Ishikawa (cell line): ENCODE measurements at regions not wholly inside any gene's neighbourhood (a gene's known extent, or its start where the extent isn't known, plus 50 kb on each side); places are given as distances from the start of the nearest gene placed in this dataset.

Source experiments
- CEBPB ChIP-seq: IDR thresholded peaks from 2 replicates; pipeline ENCODE4 v1.6.1; 2012
- CREB1 ChIP-seq: IDR thresholded peaks from 2 replicates; pipeline ENCODE4 v1.6.1; 2012; ENCODE audit warnings: low read depth
- EGR1 ChIP-seq: IDR thresholded peaks from 2 replicates; pipeline ENCODE4 v1.6.1; 2012
- EP300 ChIP-seq: IDR thresholded peaks from 2 replicates; pipeline ENCODE4 v1.6.1; 2012; ENCODE audit warnings: borderline replicate concordance
- FOXM1 ChIP-seq: IDR thresholded peaks from 2 replicates; pipeline ENCODE4 v1.6.1; 2012; ENCODE audit warnings: low read depth, borderline replicate concordance
- NFIC ChIP-seq: IDR thresholded peaks from 2 replicates; pipeline ENCODE4 v1.6.1; 2012
- RAD21 ChIP-seq: IDR thresholded peaks from 2 replicates; pipeline ENCODE4 v1.6.1; 2012; ENCODE audit warnings: low read depth
- TAF1 ChIP-seq: IDR thresholded peaks from 2 replicates; pipeline ENCODE4 v1.6.1; 2012; ENCODE audit warnings: low read depth, mild to moderate bottlenecking
- TCF12 ChIP-seq: IDR thresholded peaks from 2 replicates; pipeline ENCODE4 v1.6.1; 2012; ENCODE audit warnings: low read depth
- TEAD4 ChIP-seq: IDR thresholded peaks from 2 replicates; pipeline ENCODE4 v1.6.1; 2012
- YY1 ChIP-seq: IDR thresholded peaks from 2 replicates; pipeline ENCODE4 v1.6.1; 2012; ENCODE audit warnings: low read depth
- ZBTB7A ChIP-seq: IDR thresholded peaks from 2 replicates; pipeline ENCODE4 v1.6.1; 2012; ENCODE audit warnings: low read depth
- TF ChIP-seq, protein P1 (sequence below): IDR thresholded peaks from 2 replicates; pipeline ENCODE4 v1.6.1; 2012; ENCODE audit warnings: low read depth, mild to moderate bottlenecking
- TF ChIP-seq, protein P2 (sequence below): IDR thresholded peaks from 2 replicates; pipeline ENCODE4 v1.6.1; 2012
- TF ChIP-seq, protein P3 (sequence below): IDR thresholded peaks from 2 replicates; pipeline ENCODE4 v1.6.1; 2012

DNA sequence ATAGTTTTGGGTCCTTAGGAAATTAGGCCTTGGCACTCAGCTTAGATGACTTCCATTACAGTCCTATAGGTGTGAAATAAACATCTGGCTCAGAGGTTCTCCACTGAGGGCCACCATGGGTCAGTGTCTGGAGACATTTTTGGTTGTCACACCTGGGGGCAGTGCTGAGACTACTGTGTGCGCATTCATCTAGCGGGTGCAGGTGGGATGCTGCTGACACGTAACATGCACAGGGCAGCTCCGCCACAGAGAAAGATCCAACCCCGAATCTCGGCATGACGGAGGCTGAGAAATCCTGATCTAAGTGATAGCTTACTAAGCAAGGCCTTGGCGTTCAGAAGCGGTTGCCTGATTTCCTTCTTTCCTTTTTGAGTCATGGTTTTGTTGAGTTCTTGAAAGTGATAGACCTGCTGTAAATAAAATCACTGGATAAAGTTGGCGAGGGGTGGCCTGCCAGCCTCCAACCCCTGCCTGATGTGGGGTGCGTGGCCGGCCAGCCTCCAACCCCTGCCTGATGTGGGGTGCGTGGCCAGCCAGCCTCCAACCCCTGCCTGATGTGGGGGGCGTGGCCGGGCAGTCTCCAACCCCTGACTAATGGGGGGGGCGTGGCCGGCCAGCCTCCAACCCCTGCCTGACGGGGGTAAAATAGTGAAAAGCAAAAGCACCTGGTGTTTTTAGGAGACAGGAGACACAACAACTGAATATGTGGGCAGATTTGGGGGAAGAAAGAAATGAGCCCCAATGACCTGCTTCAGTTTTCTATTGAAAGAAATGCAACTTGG is 158.1 kb downstream of the CDH26 start:
- TF ChIP-seq TAF1: no peak
- no peak for TF ChIP-seq CREB1
- no peak for TF ChIP-seq RAD21
- TF ChIP-seq, protein P1, sequence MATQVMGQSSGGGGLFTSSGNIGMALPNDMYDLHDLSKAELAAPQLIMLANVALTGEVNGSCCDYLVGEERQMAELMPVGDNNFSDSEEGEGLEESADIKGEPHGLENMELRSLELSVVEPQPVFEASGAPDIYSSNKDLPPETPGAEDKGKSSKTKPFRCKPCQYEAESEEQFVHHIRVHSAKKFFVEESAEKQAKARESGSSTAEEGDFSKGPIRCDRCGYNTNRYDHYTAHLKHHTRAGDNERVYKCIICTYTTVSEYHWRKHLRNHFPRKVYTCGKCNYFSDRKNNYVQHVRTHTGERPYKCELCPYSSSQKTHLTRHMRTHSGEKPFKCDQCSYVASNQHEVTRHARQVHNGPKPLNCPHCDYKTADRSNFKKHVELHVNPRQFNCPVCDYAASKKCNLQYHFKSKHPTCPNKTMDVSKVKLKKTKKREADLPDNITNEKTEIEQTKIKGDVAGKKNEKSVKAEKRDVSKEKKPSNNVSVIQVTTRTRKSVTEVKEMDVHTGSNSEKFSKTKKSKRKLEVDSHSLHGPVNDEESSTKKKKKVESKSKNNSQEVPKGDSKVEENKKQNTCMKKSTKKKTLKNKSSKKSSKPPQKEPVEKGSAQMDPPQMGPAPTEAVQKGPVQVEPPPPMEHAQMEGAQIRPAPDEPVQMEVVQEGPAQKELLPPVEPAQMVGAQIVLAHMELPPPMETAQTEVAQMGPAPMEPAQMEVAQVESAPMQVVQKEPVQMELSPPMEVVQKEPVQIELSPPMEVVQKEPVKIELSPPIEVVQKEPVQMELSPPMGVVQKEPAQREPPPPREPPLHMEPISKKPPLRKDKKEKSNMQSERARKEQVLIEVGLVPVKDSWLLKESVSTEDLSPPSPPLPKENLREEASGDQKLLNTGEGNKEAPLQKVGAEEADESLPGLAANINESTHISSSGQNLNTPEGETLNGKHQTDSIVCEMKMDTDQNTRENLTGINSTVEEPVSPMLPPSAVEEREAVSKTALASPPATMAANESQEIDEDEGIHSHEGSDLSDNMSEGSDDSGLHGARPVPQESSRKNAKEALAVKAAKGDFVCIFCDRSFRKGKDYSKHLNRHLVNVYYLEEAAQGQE: no peak
- no peak for TF ChIP-seq YY1
- TF ChIP-seq, protein P2, sequence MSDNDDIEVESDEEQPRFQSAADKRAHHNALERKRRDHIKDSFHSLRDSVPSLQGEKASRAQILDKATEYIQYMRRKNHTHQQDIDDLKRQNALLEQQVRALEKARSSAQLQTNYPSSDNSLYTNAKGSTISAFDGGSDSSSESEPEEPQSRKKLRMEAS: no peak

DNA sequence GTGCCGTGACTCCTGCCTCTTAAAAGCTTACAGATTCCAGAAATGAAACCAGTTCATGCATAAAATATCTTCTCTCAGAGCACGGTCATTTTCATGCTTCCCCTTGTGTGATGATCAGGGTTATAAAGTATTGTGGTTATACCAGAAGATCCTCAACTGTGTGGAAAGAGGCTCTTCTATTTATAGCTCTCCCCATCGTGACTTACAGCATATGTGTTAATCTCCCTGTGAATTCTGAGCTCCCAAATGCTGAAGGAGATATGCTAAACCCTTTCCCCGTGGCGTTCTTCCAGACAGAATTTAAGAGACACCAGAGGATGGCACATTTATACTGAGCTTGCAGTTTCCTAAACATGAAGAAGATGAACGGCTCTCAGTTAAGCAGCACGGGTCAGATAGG is 158.8 kb downstream of the CDH26 start:
- no peak for TF ChIP-seq RAD21
- TF ChIP-seq NFIC: no peak
- no peak for TF ChIP-seq TEAD4
- TF ChIP-seq CEBPB: no peak
- TF ChIP-seq ZBTB7A: no peak
- no peak for TF ChIP-seq TAF1
- TF ChIP-seq TCF12: no peak
- TF ChIP-seq, protein P2: no peak
- no peak for TF ChIP-seq EP300
- TF ChIP-seq, protein P3, sequence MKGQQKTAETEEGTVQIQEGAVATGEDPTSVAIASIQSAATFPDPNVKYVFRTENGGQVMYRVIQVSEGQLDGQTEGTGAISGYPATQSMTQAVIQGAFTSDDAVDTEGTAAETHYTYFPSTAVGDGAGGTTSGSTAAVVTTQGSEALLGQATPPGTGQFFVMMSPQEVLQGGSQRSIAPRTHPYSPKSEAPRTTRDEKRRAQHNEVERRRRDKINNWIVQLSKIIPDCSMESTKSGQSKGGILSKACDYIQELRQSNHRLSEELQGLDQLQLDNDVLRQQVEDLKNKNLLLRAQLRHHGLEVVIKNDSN: no peak

DNA sequence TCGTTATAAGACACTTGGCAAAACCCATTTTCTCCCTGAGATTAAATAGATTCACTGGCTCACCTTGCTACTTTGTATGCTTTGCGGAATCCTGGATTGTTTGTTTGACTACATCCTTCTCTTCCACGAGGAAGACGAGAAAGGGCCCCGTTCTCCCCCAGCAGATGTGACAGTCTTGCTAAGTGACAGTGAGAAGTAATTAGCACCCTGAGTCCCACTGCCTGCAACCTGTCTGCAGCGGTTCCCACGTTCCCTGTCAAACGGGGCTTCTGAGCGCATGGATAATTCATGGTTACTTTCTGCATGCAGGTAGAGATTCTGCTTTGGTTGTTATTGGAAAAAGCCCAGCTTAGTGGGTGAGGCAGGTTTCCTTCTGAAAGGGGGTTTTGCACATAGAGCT is 163.7 kb downstream of the CDH26 start:
- no peak for TF ChIP-seq TAF1
- TF ChIP-seq, protein P3: no peak
- no peak for TF ChIP-seq EP300
- TF ChIP-seq ZBTB7A: no peak
- no peak for TF ChIP-seq CEBPB
- TF ChIP-seq RAD21: no peak
- no peak for TF ChIP-seq TCF12

DNA sequence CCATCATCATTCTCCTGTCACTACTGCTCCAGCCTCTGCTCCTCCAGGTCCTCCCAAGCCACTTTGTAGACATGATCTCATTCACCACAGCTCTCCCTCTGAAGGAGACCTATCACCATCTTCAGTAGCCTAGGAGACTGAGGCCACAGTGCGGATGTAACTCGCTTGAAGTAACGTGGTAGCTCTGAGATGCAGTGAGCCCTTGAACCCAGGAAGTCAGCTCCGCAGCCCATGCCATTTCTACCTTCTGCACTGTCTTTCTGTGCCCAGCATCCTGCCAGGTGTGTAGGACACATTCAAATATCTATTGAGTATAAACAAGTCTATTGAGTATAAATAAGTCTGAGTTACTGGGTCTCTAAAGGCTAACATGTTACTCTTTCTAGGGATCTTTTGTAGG is 164.4 kb downstream of the CDH26 start:
- TF ChIP-seq EP300: no peak
- TF ChIP-seq CREB1: no peak
- no peak for TF ChIP-seq RAD21
- TF ChIP-seq CEBPB: no peak
- TF ChIP-seq EGR1: no peak
- no peak for TF ChIP-seq ZBTB7A
- TF ChIP-seq TEAD4: no peak
- no peak for TF ChIP-seq NFIC
- no peak for TF ChIP-seq FOXM1
- TF ChIP-seq, protein P2: no peak
- TF ChIP-seq TCF12: no peak
- TF ChIP-seq, protein P3: no peak
- no peak for TF ChIP-seq TAF1
- TF ChIP-seq, protein P1: no peak
- no peak for TF ChIP-seq YY1

DNA sequence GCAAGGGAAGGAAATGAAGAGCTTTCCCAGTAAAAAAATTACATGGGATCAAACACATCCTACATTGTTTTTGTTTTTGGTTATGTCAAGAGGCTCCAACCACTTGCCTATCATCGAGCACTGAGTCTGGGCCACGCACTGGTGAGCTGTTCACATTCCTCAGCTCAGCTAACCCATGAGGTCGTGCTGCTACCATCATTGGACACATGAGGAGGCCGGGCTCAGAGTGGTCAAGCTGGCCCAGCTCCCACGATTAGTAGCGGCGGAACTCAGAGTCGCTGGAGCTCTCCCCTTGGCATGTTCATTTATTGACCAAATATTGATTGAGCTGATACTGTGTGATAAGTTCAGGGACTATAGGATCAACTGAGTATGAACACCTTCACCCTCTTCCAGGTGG is 164.9 kb downstream of the CDH26 start:
- no peak for TF ChIP-seq TAF1
- TF ChIP-seq TEAD4: no peak
- TF ChIP-seq EGR1: no peak
- TF ChIP-seq, protein P2: no peak
- no peak for TF ChIP-seq RAD21
